ENCODE measurements at regions not wholly inside any gene's neighbourhood (a gene's known extent, or its start where the extent isn't known, plus 50 kb on each side); places are given as distances from the start of the nearest gene placed in this dataset.

DNA sequence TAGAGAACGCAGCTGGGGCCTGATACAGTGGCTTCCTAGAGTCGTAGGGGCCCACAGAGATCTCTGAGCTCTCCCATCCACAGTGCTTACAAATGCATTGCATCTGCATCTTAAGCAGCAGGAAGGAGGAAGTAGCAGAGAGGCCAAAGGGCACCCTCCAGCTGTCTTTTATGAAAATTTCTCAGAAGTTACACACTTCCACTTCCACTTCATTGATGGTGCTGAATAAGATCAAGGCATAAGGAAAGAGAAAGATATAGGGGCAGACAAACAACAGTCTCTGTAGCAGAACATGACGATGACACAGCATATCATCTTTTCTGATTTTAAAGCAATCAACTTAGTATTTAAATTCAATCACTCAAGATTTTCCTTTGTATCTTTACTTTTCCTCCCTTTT, 51.6 kb upstream of the ABCC9 start (continued):
- TF ChIP-seq ILK (tag; IDR thresholded peaks at IDR 0.05; ENCODE audit: borderline replicate concordance, low read depth) (no peak), CBFB (CRISPR knock-in tag; IDR thresholded peaks at IDR 0.05) (no peak), KLF16 (IDR thresholded peaks at IDR 0.05) (no peak), ZFPM2 (CRISPR knock-in tag; IDR thresholded peaks at IDR 0.05) (no peak), NFYB (IDR thresholded peaks at IDR 0.05; ENCODE audit: extremely low read depth, insufficient read length) (no peak), ZNF174 (CRISPR knock-in tag; IDR thresholded peaks at IDR 0.05) (no peak), FOXA1 (IDR thresholded peaks at IDR 0.05; ENCODE audit: borderline replicate concordance) (no peak), POLR2B (IDR thresholded peaks at IDR 0.05; ENCODE audit: low read depth, partially characterized antibody) (no peak), ARID1B (IDR thresholded peaks at IDR 0.05) (peak; percentile 85), CHD4 (IDR thresholded peaks at IDR 0.05; ENCODE audit: insufficient read depth, insufficient replicate concordance, low read depth, low read length, poor library complexity, severe bottlenecking) (no peak), BCL6 (CRISPR knock-in tag; IDR thresholded peaks at IDR 0.05) (no peak), ZNF217 (CRISPR knock-in tag; IDR thresholded peaks at IDR 0.05) (no peak), MYBL2 (IDR thresholded peaks at IDR 0.05; ENCODE audit: low read depth) (no peak), MYBL2 (CRISPR knock-in tag; IDR thresholded peaks at IDR 0.05; ENCODE audit: borderline replicate concordance) (no peak), GATAD2A (IDR thresholded peaks at IDR 0.05) (no peak), COPS2 (conservative IDR thresholded peaks at IDR 0.05) (no peak), CHD1 (IDR thresholded peaks at IDR 0.05; ENCODE audit: low read length) (no peak), SMAD3 (CRISPR knock-in tag; conservative IDR thresholded peaks at IDR 0.05) (no peak)
- TF ChIP-seq, protein P1, sequence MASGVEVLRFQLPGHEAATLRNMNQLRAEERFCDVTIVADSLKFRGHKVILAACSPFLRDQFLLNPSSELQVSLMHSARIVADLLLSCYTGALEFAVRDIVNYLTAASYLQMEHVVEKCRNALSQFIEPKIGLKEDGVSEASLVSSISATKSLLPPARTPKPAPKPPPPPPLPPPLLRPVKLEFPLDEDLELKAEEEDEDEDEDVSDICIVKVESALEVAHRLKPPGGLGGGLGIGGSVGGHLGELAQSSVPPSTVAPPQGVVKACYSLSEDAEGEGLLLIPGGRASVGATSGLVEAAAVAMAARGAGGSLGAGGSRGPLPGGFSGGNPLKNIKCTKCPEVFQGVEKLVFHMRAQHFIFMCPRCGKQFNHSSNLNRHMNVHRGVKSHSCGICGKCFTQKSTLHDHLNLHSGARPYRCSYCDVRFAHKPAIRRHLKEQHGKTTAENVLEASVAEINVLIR (CRISPR knock-in tag; IDR thresholded peaks at IDR 0.05): no peak
- TF ChIP-seq, protein P2, sequence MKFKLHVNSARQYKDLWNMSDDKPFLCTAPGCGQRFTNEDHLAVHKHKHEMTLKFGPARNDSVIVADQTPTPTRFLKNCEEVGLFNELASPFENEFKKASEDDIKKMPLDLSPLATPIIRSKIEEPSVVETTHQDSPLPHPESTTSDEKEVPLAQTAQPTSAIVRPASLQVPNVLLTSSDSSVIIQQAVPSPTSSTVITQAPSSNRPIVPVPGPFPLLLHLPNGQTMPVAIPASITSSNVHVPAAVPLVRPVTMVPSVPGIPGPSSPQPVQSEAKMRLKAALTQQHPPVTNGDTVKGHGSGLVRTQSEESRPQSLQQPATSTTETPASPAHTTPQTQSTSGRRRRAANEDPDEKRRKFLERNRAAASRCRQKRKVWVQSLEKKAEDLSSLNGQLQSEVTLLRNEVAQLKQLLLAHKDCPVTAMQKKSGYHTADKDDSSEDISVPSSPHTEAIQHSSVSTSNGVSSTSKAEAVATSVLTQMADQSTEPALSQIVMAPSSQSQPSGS (CRISPR knock-in tag; IDR thresholded peaks at IDR 0.05): no peak
- TF ChIP-seq, protein P3, sequence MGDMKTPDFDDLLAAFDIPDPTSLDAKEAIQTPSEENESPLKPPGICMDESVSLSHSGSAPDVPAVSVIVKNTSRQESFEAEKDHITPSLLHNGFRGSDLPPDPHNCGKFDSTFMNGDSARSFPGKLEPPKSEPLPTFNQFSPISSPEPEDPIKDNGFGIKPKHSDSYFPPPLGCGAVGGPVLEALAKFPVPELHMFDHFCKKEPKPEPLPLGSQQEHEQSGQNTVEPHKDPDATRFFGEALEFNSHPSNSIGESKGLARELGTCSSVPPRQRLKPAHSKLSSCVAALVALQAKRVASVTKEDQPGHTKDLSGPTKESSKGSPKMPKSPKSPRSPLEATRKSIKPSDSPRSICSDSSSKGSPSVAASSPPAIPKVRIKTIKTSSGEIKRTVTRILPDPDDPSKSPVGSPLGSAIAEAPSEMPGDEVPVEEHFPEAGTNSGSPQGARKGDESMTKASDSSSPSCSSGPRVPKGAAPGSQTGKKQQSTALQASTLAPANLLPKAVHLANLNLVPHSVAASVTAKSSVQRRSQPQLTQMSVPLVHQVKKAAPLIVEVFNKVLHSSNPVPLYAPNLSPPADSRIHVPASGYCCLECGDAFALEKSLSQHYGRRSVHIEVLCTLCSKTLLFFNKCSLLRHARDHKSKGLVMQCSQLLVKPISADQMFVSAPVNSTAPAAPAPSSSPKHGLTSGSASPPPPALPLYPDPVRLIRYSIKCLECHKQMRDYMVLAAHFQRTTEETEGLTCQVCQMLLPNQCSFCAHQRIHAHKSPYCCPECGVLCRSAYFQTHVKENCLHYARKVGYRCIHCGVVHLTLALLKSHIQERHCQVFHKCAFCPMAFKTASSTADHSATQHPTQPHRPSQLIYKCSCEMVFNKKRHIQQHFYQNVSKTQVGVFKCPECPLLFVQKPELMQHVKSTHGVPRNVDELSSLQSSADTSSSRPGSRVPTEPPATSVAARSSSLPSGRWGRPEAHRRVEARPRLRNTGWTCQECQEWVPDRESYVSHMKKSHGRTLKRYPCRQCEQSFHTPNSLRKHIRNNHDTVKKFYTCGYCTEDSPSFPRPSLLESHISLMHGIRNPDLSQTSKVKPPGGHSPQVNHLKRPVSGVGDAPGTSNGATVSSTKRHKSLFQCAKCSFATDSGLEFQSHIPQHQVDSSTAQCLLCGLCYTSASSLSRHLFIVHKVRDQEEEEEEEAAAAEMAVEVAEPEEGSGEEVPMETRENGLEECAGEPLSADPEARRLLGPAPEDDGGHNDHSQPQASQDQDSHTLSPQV (IDR thresholded peaks at IDR 0.05): 0 out of 2 replicates have a peak, but pooled peaks have one; percentile 18
- TF ChIP-seq, protein P4, sequence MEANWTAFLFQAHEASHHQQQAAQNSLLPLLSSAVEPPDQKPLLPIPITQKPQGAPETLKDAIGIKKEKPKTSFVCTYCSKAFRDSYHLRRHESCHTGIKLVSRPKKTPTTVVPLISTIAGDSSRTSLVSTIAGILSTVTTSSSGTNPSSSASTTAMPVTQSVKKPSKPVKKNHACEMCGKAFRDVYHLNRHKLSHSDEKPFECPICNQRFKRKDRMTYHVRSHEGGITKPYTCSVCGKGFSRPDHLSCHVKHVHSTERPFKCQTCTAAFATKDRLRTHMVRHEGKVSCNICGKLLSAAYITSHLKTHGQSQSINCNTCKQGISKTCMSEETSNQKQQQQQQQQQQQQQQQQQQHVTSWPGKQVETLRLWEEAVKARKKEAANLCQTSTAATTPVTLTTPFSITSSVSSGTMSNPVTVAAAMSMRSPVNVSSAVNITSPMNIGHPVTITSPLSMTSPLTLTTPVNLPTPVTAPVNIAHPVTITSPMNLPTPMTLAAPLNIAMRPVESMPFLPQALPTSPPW (CRISPR knock-in tag; IDR thresholded peaks at IDR 0.05): no peak
- TF ChIP-seq, protein P5, sequence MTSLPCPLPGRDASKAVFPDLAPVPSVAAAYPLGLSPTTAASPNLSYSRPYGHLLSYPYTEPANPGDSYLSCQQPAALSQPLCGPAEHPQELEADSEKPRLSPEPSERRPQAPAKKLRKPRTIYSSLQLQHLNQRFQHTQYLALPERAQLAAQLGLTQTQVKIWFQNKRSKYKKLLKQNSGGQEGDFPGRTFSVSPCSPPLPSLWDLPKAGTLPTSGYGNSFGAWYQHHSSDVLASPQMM (CRISPR knock-in tag; IDR thresholded peaks at IDR 0.05): no peak

Data from K562 (cell line).